ENCODE measurements at regions not wholly inside any gene's neighbourhood (a gene's known extent, or its start where the extent isn't known, plus 50 kb on each side); places are given as distances from the start of the nearest gene placed in this dataset.

DNA sequence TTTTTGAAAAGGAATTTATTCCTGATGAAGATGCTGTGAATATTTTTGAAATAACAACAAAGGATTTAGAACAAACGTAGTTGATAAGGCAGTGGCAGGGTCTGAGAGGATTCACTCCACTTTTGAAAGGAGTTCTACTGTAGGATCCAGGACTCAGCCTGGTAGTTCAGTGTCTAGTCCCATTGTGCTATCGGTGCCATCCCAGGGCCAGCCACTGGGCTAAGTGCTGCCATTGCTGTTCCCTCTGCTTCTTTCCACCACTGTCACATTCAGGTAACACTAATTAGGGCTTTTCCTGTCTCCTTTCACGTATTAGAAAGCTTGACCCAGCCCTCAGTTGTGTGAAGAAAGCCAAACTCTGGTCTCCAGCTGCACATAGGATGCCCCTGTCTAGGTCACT is 177.3 kb downstream of the TEX36 start:
- no peak for DNase-seq

DNA sequence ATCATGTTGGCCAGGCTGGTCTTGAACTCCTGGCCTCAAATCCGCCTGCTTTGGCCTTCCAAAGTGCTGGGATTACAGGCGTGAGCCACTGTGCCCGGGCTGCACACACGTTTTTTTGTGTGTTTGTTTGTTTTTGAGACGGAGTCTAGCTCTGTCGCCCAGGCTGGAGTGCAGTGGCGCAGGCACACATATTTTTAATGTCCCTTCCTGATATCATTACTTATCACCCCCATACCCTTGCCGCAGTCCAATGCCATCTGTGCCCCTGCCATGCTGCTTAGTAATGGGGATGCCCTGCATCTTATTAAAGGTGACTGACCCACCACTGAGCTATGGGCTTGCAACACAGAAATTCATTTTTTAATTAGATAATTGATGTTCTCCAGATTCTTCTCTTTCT is 180.7 kb downstream of the TEX36 start:
- DNase-seq: no peak

DNA sequence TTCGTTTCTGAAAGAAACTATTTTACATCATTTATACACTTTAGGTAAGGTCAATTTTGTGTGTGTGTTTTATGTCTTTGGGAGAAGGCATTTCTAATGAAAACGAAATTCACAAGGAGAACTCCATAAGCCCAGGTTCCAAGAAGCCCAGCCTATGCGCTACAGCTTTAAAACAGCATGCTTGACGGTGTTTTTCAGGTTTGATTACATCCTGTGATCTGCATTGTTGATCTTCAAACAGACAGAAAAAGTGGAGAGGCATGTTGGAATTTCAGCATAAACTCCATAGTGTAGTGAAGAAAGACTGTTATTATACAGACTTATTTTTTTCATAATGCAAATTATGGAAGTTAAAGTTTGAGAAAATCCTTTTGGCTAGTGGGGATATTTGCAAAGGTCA is 187.6 kb downstream of the TEX36 start:
- DNase-seq: no peak

DNA sequence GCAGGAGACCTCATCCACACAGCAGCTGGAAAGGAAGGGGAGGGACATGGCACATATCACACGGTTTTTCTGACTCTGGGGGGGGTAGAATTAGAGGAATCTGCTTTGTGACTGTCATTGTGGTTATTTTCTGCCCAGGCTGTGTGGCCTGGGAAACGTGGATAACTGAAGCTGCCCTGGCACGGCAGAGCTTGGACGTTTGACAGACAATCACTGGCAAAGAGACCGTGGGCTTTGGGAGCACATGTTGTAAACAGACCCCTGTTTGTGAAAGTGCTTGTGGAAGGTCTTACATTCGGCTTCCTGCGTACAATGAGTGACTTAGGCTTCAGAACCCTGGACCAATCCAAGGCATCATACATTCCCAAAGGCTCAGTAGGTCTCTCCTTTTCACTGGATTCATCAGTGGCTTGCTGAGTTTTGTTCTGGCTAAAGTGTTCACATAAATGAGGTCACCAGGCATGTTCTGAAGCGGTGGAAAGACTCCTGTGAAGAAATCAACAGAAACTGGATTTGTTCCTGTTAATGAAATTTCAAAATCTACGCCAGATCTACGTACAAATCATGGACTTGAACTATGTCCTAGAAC is 188.2 kb downstream of the TEX36 start:
- no peak for DNase-seq

DNA sequence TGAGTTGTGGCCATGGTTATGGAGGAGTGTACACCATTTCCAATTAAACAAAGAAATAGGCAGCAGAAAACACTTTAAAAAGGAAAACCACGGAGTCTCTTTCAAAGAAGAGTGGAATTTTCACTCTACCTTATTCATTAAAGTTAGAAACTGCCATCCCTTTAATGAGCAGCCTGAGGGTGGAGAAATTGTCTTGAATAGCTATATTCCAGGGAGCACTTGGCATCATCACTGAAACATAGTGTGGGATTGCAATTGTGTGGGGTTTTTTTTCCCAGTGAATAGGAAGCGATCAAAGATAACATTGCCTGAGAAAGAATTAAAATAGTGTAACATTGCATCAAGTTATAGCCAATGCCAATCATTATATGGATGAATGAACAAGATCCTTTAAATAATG is 191.6 kb downstream of the TEX36 start:
- DNase-seq: no peak

DNA sequence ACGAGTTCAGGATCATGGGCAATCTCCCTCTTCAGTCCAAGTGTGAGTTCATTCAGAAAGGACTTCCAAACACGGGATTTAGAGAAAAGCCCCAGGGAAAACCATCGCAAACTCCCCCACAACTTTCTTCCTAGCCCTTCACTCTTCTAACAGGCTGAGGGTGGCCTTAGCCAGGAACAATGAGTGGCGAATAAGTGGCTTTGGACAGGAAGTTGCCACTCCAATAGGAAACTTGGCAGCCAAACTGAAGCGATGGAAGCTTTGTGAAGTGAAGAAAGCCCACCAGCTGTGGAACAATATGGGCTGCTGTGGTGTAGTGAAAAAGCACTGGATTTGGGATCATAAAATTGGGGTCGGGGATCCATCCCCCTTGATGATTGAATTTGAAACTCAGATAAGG is 193.2 kb downstream of the TEX36 start:
- no peak for DNase-seq

DNA sequence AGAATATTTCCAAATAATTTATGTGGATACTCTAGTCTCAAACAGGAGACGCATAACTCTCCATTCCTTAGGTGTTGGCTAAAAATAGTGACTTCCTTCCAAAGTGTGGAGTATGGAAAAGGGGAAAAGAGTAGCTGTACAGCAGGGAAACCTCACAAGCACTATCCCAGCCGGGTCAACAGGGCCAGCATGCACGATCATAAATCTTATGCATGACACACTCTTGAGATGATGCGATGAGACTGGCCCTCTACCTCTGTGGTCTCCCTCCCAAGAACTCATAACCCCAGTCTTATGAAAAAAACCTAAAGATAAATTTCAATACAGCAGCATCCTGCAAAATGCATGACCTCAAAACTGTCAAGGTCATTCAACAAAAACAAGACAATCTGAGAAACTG is 197.3 kb downstream of the TEX36 start:
- no peak for DNase-seq

DNA sequence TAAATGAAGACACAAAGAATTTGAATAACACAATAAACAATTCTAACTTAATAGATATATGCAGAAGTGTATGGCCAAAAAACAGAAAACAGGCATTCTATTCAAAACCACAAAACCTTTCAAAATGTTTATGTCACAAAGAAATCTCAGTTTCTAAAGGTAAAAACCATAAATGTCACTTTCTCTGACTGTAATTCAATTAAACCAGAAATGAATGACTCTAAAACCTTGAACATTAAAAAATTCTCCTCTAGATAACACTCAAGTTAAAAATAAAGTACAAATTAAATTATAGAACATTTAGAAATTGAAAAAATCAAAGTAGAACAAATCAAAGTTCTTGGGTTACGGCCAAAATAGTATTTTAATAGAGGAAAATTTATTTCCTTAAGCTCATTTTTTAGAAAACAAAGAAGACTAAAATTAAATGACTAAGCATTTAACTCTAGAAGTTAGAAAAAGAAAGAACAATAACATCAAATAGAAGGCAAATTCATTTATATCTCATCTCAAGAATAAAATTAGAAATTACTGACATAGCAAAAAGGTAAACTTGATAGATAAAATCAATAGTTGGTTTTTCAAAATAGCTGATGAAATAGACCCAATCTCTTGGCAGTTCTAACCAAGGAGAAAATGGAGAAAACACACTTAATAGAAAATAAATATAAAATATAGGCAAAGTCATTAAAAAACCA is 198.8 kb downstream of the TEX36 start:
- no peak for DNase-seq

DNA sequence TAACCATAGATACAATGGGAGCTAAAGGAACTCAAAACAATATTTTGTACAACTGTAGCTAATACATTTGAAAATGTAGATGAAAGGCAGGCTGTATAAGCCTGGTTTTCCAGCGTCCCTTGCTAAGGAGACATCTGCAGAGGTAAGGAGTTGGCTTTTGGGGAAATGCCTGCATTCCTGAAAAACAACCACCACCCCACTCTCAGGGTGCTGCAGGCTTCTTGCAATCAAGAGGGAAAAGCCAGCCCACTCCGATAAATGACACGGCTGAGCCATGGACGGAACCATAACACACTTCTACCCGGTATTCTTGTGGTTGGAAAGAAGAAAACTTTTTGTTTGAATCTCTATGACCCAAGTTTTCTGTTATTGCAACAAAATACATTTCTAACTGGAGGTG is 200.3 kb downstream of the TEX36 start:
- DNase-seq: no peak

DNA sequence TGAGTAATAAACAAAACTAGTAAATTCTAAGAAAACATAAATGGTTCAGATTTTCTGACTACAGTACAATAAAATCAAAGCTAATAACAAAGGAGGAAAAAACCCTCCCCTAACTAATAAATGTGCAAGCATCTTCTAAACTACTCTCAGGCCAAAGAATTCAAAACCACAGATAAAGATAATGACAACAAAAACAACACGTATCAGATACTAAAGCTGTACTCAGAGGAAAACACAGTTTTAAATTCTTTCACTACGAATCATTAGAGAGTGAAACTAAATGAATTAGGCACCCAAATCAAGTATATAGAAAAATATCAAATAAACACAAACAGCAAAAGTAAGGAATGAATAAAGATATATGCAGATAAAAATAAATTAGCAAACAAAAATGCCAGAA is 200.9 kb downstream of the TEX36 start:
- DNase-seq: no peak

DNA sequence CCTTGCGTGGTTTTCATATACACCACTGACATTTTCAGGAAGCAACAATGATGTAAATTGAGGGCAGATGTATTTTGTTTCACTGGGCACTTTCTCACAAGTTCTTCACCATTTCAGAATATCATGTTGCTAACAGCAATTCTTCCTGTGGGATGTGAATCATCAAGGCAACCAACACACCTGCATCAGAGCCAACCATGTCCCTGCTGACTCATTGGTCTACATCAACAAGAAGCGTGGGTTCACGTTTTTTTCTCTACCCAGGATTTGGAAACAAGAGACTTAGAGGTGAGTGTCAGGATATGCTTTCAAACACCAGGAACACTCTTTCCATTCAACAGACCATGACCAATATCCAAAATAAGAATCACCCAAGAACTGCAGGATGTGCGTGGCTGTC is 203.9 kb downstream of the TEX36 start:
- DNase-seq: no peak

DNA sequence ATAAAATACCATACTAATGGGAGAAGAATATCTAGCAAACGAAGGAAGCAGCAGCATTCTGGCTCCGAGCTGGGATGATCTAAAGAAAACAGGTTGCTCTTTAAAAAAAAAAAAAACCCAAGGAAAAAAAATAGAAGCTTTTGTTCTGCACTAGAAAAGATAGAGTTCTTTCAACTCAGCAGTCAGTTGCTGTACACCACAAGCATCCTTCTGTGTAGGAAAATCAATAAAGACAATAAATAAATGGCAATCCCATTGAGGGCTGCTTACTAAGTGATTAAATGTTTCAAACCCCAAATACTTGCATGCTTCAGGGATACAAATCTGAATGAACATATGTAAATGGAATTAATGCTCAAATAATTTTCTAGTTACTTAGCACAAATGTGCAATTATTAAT is 207.1 kb downstream of the TEX36 start:
- DNase-seq: no peak

DNA sequence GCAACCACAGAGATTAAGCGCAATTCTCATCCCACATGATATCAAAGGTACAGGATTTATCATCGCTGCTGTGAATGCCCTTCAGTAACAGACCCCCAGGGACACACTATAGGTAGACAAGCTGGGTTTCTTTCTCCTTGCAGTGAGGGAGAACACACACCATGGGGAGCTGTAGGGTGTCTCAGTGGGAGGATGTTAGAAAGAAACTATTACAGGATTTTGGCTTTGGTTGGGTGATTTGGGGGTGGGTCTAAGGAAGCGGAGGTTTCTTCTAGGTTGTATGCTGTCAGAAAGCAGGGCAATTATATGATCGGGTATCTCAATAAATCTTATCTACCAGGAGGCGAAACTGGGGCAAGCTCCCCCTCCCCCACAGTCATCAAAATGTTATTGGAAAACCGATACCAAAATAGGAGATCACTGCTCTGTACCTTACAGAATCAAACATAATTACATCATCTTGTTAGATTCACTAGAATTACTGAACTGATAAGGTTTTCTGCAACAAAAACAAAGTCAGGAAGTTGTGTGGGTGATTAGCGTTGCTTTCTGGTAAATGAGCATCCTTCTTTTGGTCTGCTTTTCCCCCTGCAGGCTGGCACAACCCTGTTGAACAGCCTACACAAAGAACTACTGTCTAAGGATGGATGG is 209.7 kb downstream of the TEX36 start:
- DNase-seq: no peak

DNA sequence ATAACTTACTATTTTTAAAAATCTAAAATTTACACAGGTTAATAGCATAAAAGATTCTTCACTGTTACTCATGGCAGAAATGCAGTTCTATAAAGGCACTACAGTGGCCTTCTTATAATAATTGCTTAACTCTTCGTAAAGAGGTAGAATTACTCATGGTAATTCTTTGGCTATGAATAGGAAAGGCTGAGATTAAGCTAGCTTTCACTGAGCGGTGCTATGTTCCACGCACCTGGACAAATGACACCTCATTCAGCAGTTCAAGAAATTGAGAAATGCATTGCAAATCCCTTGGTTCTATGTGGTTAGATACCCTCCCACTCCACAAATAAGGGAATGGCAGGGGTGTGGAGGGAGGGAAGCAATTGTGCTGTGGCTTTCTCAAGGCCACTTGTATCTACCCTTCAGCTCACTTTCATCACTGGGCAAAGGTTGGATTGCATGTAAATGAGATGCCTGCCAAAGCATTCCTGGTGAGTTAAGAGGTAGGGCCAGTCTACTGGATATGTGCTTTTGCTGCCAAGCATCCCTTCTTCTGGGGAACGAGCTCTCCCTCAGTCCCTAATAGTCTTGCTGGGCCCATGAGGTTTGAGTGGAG is 210.9 kb downstream of the TEX36 start:
- DNase-seq: no peak

DNA sequence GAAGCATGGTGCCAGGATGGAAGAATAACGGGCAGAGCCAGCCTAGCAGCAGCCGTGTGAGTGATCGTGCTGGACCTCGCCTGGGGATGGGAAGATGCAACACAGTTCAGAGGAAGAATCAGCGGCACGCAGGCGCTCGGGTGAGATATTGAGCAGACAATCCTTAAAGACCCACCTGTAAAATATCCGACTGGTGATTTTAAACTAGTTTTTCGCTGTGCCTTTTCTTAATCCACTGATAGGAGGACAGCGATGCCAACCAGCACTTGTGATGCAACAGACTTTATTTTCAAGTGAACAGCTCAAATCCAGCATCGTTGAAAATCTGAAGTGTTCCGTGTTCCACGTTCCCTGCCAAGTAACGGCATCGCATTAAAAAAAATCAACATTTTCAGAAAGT is 214.7 kb downstream of the TEX36 start:
- no peak for DNase-seq

DNA sequence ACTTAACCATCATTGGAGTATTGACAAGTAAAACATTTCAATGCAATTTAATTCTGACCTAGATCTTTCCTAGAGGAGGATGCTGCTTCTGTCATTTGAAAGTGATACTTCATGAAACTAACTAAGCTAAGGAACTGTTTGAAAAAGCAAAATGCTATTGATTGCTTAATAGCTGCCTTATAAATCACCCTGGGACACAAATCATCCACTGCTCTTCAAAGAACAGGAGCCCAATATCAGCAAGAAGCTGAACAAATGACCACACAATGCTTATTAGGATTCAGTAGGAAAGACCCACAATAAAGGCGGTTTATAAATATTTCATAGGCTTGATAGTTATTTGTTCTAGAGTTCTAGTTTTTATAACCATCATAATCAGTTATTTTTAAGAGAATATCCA is 216.3 kb downstream of the TEX36 start:
- no peak for DNase-seq

DNA sequence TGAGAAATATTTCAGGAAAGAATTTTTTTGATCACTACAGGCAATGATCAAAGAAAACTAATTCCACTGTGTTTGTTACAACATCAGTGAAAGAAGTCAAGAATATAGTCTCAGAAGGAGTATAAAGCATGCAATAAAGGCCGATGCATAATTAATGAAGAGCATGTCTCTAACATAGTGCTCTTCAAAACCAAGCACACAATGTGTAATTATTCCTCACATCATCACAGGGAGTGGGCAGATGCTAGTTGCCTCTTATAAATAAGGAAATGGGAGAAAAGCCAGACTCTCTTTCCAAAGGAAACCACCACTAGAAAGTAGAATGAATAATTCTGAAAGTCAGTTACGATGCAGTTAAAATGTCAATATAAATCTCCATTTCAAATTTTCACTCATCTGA is 220.1 kb downstream of the TEX36 start:
- DNase-seq: no peak

DNA sequence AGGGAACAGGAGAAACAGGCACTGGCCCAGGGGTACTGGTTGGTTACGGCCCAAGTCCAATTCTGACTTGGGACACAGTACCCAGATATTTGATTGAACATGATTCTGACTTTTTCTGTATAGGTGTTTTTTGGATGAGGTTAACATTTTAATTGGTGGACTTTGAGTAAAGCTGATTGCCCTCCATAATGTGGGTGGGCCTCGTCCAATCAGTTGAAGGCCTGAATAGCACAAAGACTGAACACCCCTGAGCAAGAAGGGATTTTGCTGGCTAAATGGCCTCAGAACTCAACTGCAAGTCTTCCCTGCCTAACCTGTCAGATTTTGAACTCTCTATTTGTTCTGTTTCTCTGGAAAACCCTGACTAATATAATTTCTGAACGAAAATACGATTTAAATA is 222.6 kb downstream of the TEX36 start:
- DNase-seq: no peak

DNA sequence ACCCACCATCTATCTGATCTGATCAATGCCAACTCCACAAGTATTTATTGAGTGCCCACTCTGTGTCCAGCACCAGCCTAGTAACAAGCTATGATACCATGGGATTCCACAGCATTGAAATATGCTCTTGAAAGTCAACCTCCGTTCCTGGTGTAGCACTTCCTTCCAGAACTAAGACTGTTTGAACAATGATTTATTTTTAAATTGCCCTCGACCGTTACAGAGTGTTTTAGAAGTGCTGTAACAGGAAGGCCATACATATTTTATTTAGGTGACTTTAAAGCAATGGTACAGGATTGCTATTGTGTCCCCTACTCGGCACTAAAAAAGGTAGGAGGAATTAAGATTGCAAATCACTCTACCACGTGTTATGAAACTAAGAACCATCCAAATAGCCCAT is 225.6 kb downstream of the TEX36 start:
- no peak for DNase-seq

DNA sequence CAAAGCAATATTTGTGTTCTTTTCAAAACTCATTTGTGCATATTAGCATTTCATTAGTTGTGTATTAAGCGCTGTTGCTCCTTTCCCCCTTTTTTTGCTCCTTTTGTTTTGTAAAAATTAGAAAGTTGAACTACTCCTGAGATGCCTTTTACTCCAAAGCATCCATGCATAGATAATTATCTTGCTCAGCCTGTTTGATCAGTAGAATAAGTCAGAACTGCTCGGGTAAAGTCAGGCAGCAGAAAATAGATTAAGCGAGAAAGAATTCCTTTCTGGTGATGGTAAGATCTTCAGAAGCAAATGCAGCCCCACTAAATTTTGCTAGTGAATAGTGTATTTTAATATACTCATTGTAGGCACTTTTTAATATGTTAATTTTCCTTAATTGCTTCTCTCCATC is 227.1 kb downstream of the TEX36 start:
- DNase-seq: no peak

DNA sequence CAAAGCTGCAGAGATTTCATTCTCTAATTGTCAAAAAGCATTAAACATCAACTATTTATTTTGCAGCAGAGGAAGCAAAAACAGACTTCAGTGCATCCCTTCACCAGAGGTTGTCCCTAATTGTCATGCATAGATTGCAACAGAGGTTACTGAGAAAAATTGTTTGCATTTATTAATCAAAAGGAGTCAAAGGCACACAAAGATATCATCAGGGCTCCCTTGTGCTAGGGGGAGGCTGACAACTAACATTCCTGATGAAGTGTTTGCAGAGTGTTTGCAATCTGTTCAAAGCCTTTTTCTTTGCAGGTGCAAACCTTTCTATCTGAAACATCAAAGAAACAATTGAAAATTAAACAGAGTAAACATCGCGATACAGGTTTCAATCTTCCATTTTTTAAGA is 227.5 kb downstream of the TEX36 start:
- no peak for DNase-seq

DNA sequence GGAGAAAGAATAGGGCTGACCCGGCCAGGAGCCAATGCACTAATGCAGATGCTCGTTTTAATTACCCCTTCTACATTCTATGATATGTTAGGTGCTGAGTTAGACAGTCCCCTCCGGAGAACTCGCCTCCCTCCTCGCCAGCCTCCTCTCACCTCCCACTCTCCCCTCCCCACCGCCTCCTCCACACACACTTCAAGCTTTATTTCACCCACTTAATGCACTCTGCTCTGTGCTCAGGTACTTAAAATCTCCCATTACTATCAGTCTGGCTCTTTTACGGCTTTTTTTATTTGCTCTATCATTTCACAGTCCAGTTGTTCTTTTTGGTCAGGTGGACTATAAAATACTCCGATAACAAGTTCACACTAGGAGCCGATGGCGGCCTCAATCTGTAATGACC is 231.6 kb downstream of the TEX36 start:
- no peak for DNase-seq

DNA sequence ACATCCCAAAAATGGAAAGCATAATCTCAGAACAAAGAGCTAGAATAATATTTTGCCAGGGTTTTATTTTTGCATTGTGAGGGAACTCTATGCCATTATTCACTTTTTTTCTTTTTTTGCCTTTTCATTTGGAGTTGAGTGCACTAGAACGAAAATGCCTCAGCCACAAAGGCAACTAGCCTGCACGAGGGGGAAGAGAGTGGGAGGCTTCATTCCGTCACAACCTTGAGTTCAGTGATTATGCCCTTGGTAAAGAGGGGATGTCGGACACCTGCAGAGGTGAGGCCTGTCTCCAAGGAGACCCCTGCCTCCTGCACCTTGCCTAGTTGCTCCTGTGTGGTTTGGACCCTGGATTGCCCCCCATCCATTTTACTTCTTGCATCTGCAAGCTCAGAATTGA is 232.7 kb downstream of the TEX36 start:
- no peak for DNase-seq

DNA sequence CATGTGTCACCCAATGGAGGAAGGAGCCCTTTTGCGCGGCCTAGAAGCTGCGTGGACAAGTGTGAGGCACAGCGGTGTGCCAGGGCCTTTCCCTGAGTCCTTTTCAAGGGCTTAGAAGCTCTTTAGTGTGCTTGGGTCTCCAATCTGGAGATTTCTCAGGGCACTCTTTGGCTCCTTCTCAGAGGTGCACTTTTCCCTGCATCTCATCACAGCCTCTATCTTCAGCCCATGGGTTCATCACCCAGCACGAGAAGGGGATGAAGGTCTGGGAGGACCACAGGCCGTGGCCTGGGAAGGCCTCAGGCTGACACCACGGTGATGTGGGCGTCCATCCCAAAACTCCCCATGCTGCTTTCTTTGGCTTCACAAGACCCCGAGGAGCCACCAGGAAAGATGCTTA is 233.4 kb downstream of the TEX36 start:
- DNase-seq: no peak

Data from NCI-H446 (cell line).